GM23338 (cell line): ENCODE measurements at regions not wholly inside any gene's neighbourhood (a gene's known extent, or its start where the extent isn't known, plus 50 kb on each side); places are given as distances from the start of the nearest gene placed in this dataset.

Experiments
- ATAC-seq: fragments of 200-7000 bp; cut with Tn5 transposase; 3 replicates; pipeline ENCODE4 v1.9.1; 2020
- DNase-seq: peaks from one replicate; pipeline ENCODE4 v3.0.0-alpha.2; 2015; ENCODE audit warnings: low spot score
- H2AFZ ChIP-seq: fragments of 200-600 bp; sonication (generic); 2 replicates; pipeline ENCODE4 v1.8.0; 2016; ENCODE audit warnings: antibody characterized with exemption, mild to moderate bottlenecking, moderate library complexity
- H3F3A ChIP-seq: fragments of 200-600 bp; sonication (generic); replicated peaks from 2 replicates; pipeline ENCODE4 v1.8.0; 2017; ENCODE audit warnings: antibody characterized with exemption, mixed run types, low read depth
- H3K27ac ChIP-seq: fragments of 200-600 bp; sonication (generic); 2 replicates; pipeline ENCODE4 v1.6.1; 2016; ENCODE audit warnings: low read depth
- H3K27me3 ChIP-seq: fragments of 200-600 bp; sonication (generic); 2 replicates; pipeline ENCODE4 v1.8.0; 2016; ENCODE audit warnings: mild to moderate bottlenecking, mixed run types, moderate library complexity; ENCODE audit not compliant: insufficient read depth
- H3K36me3 ChIP-seq: fragments of 200-600 bp; sonication (generic); 2 replicates; pipeline ENCODE4 v1.8.0; 2016; ENCODE audit warnings: mild to moderate bottlenecking; ENCODE audit not compliant: insufficient read depth
- H3K4me1 ChIP-seq: fragments of 200-600 bp; sonication (generic); 2 replicates; pipeline ENCODE4 v1.8.0; 2016; ENCODE audit warnings: mild to moderate bottlenecking, moderate library complexity; ENCODE audit not compliant: insufficient read depth
- H3K4me2 ChIP-seq: fragments of 200-600 bp; sonication (generic); 2 replicates; pipeline ENCODE4 v1.7.1; 2017; ENCODE audit warnings: mixed run types
- H3K4me3 ChIP-seq: fragments of 200-600 bp; sonication (generic); 2 replicates; pipeline ENCODE4 v1.6.1; 2016; ENCODE audit warnings: mixed run types
- H3K79me2 ChIP-seq: fragments of 200-600 bp; sonication (generic); replicated peaks from 2 replicates; pipeline ENCODE4 v1.8.0; 2017; ENCODE audit warnings: mild to moderate bottlenecking; ENCODE audit not compliant: insufficient read depth
- H3K9me2 ChIP-seq: fragments of 200-600 bp; sonication (generic); 2 replicates; pipeline ENCODE4 v1.8.0; 2017; ENCODE audit not compliant: insufficient read depth
- H4K20me1 ChIP-seq: fragments of 200-600 bp; sonication (generic); replicated peaks from 2 replicates; pipeline ENCODE4 v1.8.0; 2017; ENCODE audit warnings: mild to moderate bottlenecking; ENCODE audit not compliant: insufficient read depth
- H3K27ac Mint-ChIP-seq: 2 replicates; pipeline ENCODE4 v1.8.0; 2020; ENCODE audit warnings: inconsistent platforms, mild to moderate bottlenecking, moderate library complexity, mixed read lengths
- H3K27me3 Mint-ChIP-seq: 3 replicates; pipeline ENCODE4 v1.8.0; 2022; ENCODE audit warnings: low read depth, mild to moderate bottlenecking, moderate library complexity, mixed read lengths, inconsistent platforms; ENCODE audit not compliant: insufficient read depth, poor library complexity
- H3K36me3 Mint-ChIP-seq: 3 replicates; pipeline ENCODE4 v1.8.0; 2021; ENCODE audit warnings: low read depth, mild to moderate bottlenecking, inconsistent platforms, moderate library complexity, mixed read lengths
- H3K4me1 Mint-ChIP-seq: 3 replicates; pipeline ENCODE4 v1.8.0; 2020; ENCODE audit warnings: mild to moderate bottlenecking, inconsistent platforms, mixed read lengths
- H3K4me3 Mint-ChIP-seq: 3 replicates; pipeline ENCODE4 v1.8.0; 2021; ENCODE audit warnings: moderate library complexity, mild to moderate bottlenecking, inconsistent platforms, mixed read lengths
- H3K9me3 Mint-ChIP-seq: 3 replicates; pipeline ENCODE4 v1.8.0; 2020; ENCODE audit warnings: moderate library complexity, mild to moderate bottlenecking, inconsistent platforms, mixed read lengths
- CREB1 ChIP-seq: fragments of 250-450 bp; sonication (Bioruptor Pico); IDR thresholded peaks from 2 replicates; pipeline ENCODE4 v1.5.0; 2020; ENCODE audit warnings: low read depth, mild to moderate bottlenecking, moderate library complexity
- EZH2 ChIP-seq: fragments of 200-600 bp; sonication (generic); IDR thresholded peaks from one replicate; pipeline ENCODE4 v1.8.0; 2017; ENCODE audit warnings: antibody characterized with exemption, mild to moderate bottlenecking, low read depth; ENCODE audit not compliant: unreplicated experiment
- EZH2phosphoT487 ChIP-seq: fragments of 200-600 bp; sonication (generic); IDR thresholded peaks from one replicate; pipeline ENCODE4 v1.8.1; 2018; ENCODE audit warnings: antibody characterized with exemption; ENCODE audit not compliant: unreplicated experiment
- JUNB ChIP-seq: IDR thresholded peaks from one replicate; pipeline ENCODE4 v1.6.1; 2016; ENCODE audit warnings: antibody characterized with exemption; ENCODE audit not compliant: unreplicated experiment
- NANOG ChIP-seq: IDR thresholded peaks from 2 replicates; pipeline ENCODE4 v1.6.1; 2016; ENCODE audit warnings: antibody characterized with exemption, borderline replicate concordance
- POLR2AphosphoS5 ChIP-seq: IDR thresholded peaks from 2 replicates; pipeline ENCODE4 v1.6.1; 2016; ENCODE audit warnings: antibody characterized with exemption, low read depth
- STAT1 ChIP-seq: IDR thresholded peaks from one replicate; pipeline ENCODE4 v1.6.1; 2016; ENCODE audit warnings: antibody characterized with exemption; ENCODE audit not compliant: unreplicated experiment
- ZNF114 ChIP-seq: fragments of 250-450 bp; sonication (Bioruptor Pico); IDR thresholded peaks from 2 replicates; pipeline ENCODE4 v1.5.0; 2020; ENCODE audit warnings: mild to moderate bottlenecking, moderate library complexity
- ZNF331 ChIP-seq: fragments of 250-450 bp; sonication (Bioruptor Pico); IDR thresholded peaks from 2 replicates; pipeline ENCODE4 v1.5.0; 2020; ENCODE audit warnings: low read depth, mild to moderate bottlenecking, moderate library complexity
- TF ChIP-seq, protein P1 (sequence below), 2 experiments: fragments of 200-600 bp in 1 of 2; sonication (generic) in 1 of 2; conservative IDR thresholded peaks; 2 replicates each; pipeline versions ENCODE4 v1.5.1 to v1.6.1; 2016 to 2017; ENCODE audit warnings: antibody characterized with exemption in 2 of 2, low read depth in 2 of 2, mild to moderate bottlenecking in 2 of 2, moderate library complexity in 1 of 2
- TF ChIP-seq, protein P2 (sequence below): fragments of 250-450 bp; sonication (Bioruptor Pico); IDR thresholded peaks from 2 replicates; pipeline ENCODE4 v1.5.0; 2020; ENCODE audit warnings: mild to moderate bottlenecking, moderate library complexity
- TF ChIP-seq, protein P3 (sequence below): IDR thresholded peaks from one replicate; pipeline ENCODE4 v1.6.1; 2018; ENCODE audit warnings: antibody characterized with exemption; ENCODE audit not compliant: unreplicated experiment
- TF ChIP-seq, protein P4 (sequence below): IDR thresholded peaks from 2 replicates; pipeline ENCODE4 v1.6.1; 2016; ENCODE audit warnings: antibody characterized with exemption

DNA sequence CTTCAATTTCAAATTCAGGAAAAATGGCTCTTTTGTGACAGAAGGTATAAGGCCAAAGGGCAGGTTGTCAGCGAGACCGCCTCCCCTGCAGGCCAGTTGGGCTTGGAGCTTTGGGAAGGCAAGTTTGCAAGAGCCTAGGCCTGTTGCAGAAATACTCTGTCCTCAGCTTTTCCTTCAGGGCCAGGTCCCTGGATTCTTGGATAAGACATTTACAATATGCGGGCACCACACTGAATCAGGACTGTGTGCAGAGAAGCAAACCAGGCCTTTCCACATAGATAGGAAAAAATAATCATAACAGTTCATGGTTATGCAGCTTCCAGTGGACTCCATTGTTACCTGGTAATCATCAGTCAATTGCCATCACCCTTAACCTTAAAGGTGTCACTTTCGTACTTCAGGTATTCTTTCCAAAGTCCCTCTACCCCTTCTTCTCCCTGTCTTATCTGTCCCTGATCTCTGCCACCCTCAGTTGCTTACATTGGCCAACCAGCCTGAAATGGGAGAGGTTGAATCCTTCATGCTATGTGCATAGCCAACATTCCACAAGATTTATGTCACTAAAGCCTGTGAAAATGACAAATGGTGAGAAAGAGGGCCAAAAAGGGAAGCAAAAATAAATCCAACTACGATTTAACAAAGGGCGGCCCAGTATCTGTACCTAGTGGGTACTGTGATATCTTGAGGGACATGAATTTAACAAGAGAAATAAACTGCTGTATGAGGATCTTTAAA is 304.5 kb upstream of the NFE2L3 start:
- Mint-ChIP-seq H3K27me3 (peaks cover 9% of the 10 kb centered on the region), H3K4me1 (peaks cover 16% of the 10 kb centered on the region; the same call in 2 of the 3 replicates), H3K27ac (no peak overlapping the region), H3K36me3 (no peaks in the 10 kb centered on the region), H3K4me3 (no peak overlapping the region), H3K9me3 (no peaks in the 10 kb centered on the region)
- Histone ChIP-seq H3K36me3 (no peaks in the 10 kb centered on the region), H3K79me2 (no peaks in the 10 kb centered on the region), H3F3A (no peaks in the 10 kb centered on the region), H3K27ac (no peak overlapping the region), H3K9me2 (no peaks in the 10 kb centered on the region), H3K4me2 (no peak overlapping the region), H2AFZ (peak overlapping the region; percentile 72), H3K27me3 (peaks cover 9% of the 10 kb centered on the region), H4K20me1 (no peaks in the 10 kb centered on the region), H3K4me1 (peaks cover 4% of the 10 kb centered on the region; the same call in 1 of the 2 replicates), H3K4me3 (no peak overlapping the region)
- TF ChIP-seq CREB1 (CRISPR knock-in tag): no peak
- TF ChIP-seq, protein P1, sequence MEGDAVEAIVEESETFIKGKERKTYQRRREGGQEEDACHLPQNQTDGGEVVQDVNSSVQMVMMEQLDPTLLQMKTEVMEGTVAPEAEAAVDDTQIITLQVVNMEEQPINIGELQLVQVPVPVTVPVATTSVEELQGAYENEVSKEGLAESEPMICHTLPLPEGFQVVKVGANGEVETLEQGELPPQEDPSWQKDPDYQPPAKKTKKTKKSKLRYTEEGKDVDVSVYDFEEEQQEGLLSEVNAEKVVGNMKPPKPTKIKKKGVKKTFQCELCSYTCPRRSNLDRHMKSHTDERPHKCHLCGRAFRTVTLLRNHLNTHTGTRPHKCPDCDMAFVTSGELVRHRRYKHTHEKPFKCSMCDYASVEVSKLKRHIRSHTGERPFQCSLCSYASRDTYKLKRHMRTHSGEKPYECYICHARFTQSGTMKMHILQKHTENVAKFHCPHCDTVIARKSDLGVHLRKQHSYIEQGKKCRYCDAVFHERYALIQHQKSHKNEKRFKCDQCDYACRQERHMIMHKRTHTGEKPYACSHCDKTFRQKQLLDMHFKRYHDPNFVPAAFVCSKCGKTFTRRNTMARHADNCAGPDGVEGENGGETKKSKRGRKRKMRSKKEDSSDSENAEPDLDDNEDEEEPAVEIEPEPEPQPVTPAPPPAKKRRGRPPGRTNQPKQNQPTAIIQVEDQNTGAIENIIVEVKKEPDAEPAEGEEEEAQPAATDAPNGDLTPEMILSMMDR (conservative IDR thresholded peaks at IDR 0.05; ENCODE audit: low read depth in 2 of 2): no peak
- TF ChIP-seq NANOG: no peak
- TF ChIP-seq, protein P2, sequence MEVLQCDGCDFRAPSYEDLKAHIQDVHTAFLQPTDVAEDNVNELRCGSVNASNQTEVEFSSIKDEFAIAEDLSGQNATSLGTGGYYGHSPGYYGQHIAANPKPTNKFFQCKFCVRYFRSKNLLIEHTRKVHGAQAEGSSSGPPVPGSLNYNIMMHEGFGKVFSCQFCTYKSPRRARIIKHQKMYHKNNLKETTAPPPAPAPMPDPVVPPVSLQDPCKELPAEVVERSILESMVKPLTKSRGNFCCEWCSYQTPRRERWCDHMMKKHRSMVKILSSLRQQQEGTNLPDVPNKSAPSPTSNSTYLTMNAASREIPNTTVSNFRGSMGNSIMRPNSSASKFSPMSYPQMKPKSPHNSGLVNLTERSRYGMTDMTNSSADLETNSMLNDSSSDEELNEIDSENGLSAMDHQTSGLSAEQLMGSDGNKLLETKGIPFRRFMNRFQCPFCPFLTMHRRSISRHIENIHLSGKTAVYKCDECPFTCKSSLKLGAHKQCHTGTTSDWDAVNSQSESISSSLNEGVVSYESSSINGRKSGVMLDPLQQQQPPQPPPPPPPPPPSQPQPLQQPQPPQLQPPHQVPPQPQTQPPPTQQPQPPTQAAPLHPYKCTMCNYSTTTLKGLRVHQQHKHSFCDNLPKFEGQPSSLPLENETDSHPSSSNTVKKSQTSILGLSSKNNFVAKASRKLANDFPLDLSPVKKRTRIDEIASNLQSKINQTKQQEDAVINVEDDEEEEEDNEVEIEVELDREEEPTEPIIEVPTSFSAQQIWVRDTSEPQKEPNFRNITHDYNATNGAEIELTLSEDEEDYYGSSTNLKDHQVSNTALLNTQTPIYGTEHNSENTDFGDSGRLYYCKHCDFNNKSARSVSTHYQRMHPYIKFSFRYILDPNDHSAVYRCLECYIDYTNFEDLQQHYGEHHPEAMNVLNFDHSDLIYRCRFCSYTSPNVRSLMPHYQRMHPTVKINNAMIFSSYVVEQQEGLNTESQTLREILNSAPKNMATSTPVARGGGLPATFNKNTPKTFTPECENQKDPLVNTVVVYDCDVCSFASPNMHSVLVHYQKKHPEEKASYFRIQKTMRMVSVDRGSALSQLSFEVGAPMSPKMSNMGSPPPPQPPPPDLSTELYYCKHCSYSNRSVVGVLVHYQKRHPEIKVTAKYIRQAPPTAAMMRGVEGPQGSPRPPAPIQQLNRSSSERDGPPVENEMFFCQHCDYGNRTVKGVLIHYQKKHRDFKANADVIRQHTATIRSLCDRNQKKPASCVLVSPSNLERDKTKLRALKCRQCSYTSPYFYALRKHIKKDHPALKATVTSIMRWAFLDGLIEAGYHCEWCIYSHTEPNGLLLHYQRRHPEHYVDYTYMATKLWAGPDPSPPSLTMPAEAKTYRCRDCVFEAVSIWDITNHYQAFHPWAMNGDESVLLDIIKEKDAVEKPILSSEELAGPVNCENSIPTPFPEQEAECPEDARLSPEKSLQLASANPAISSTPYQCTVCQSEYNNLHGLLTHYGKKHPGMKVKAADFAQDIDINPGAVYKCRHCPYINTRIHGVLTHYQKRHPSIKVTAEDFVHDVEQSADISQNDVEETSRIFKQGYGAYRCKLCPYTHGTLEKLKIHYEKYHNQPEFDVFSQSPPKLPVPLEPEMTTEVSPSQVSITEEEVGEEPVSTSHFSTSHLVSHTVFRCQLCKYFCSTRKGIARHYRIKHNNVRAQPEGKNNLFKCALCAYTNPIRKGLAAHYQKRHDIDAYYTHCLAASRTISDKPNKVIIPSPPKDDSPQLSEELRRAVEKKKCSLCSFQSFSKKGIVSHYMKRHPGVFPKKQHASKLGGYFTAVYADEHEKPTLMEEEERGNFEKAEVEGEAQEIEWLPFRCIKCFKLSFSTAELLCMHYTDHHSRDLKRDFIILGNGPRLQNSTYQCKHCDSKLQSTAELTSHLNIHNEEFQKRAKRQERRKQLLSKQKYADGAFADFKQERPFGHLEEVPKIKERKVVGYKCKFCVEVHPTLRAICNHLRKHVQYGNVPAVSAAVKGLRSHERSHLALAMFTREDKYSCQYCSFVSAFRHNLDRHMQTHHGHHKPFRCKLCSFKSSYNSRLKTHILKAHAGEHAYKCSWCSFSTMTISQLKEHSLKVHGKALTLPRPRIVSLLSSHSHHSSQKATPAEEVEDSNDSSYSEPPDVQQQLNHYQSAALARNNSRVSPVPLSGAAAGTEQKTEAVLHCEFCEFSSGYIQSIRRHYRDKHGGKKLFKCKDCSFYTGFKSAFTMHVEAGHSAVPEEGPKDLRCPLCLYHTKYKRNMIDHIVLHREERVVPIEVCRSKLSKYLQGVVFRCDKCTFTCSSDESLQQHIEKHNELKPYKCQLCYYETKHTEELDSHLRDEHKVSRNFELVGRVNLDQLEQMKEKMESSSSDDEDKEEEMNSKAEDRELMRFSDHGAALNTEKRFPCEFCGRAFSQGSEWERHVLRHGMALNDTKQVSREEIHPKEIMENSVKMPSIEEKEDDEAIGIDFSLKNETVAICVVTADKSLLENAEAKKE (CRISPR knock-in tag): no peak
- no peak for TF ChIP-seq POLR2AphosphoS5
- TF ChIP-seq EZH2phosphoT487: no peak
- TF ChIP-seq STAT1: no peak
- TF ChIP-seq, protein P3, sequence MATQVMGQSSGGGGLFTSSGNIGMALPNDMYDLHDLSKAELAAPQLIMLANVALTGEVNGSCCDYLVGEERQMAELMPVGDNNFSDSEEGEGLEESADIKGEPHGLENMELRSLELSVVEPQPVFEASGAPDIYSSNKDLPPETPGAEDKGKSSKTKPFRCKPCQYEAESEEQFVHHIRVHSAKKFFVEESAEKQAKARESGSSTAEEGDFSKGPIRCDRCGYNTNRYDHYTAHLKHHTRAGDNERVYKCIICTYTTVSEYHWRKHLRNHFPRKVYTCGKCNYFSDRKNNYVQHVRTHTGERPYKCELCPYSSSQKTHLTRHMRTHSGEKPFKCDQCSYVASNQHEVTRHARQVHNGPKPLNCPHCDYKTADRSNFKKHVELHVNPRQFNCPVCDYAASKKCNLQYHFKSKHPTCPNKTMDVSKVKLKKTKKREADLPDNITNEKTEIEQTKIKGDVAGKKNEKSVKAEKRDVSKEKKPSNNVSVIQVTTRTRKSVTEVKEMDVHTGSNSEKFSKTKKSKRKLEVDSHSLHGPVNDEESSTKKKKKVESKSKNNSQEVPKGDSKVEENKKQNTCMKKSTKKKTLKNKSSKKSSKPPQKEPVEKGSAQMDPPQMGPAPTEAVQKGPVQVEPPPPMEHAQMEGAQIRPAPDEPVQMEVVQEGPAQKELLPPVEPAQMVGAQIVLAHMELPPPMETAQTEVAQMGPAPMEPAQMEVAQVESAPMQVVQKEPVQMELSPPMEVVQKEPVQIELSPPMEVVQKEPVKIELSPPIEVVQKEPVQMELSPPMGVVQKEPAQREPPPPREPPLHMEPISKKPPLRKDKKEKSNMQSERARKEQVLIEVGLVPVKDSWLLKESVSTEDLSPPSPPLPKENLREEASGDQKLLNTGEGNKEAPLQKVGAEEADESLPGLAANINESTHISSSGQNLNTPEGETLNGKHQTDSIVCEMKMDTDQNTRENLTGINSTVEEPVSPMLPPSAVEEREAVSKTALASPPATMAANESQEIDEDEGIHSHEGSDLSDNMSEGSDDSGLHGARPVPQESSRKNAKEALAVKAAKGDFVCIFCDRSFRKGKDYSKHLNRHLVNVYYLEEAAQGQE: no peak
- no peak for TF ChIP-seq EZH2
- TF ChIP-seq, protein P4, sequence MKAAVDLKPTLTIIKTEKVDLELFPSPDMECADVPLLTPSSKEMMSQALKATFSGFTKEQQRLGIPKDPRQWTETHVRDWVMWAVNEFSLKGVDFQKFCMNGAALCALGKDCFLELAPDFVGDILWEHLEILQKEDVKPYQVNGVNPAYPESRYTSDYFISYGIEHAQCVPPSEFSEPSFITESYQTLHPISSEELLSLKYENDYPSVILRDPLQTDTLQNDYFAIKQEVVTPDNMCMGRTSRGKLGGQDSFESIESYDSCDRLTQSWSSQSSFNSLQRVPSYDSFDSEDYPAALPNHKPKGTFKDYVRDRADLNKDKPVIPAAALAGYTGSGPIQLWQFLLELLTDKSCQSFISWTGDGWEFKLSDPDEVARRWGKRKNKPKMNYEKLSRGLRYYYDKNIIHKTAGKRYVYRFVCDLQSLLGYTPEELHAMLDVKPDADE: no peak
- TF ChIP-seq ZNF114: no peak
- TF ChIP-seq ZNF331: no peak
- no peak for TF ChIP-seq JUNB
- no peak for DNase-seq
- ATAC-seq: no peak
